ENCODE measurements at regions not wholly inside any gene's neighbourhood (a gene's known extent, or its start where the extent isn't known, plus 50 kb on each side); places are given as distances from the start of the nearest gene placed in this dataset.

DNA sequence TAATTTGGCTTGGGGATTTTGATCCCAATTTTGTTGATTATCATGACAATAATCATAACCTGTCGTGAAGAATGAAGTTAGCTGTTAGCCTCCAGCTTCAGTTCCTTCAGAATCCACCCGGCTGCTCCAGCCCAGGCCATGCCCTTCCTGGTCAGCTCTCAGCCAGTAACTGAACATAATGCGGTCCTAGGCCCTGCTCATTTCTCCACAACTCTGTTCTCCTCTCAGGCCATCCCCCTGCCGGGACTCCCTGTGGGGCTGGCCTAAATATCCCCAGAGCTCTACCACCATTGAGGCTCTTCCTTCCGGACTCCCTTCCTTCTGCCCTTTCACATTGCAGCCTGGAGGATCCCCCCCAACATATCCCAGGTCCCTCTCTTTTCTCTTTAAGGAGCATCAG, 833.4 kb upstream of the GOT2 start:
- Histone ChIP-seq H3K4me3 (no peak overlapping the region), H3K36me3 (ENCODE audit: insufficient read depth) (no peaks in the 10 kb centered on the region), H4K20me1 (replicated peaks; ENCODE audit: insufficient read depth) (no peaks in the 10 kb centered on the region), H3K4me2 (no peak overlapping the region), H3F3A (replicated peaks; ENCODE audit: low read depth) (no peaks in the 10 kb centered on the region), H2AFZ (peak overlapping the region; percentile 50; the same call in 1 of the 2 replicates), H3K79me2 (replicated peaks; ENCODE audit: insufficient read depth) (no peaks in the 10 kb centered on the region), H3K27me3 (ENCODE audit: insufficient read depth) (no peaks in the 10 kb centered on the region), H3K27ac (ENCODE audit: low read depth) (no peak overlapping the region), H3K4me1 (ENCODE audit: insufficient read depth) (peaks cover 5% of the 10 kb centered on the region; the same call in 1 of the 2 replicates), H3K9me2 (ENCODE audit: insufficient read depth) (no peaks in the 10 kb centered on the region; the same call in 1 of the 2 replicates)
- TF ChIP-seq POLR2AphosphoS5 (IDR thresholded peaks at IDR 0.05; ENCODE audit: low read depth) (no peak), NANOG (IDR thresholded peaks at IDR 0.05; ENCODE audit: borderline replicate concordance) (no peak), EZH2 (IDR thresholded peaks at IDR 0.05; ENCODE audit: low read depth, unreplicated experiment) (no peak), ZNF114 (CRISPR knock-in tag; IDR thresholded peaks at IDR 0.05) (no peak), EZH2phosphoT487 (IDR thresholded peaks at IDR 0.05; ENCODE audit: unreplicated experiment) (no peak), JUNB (IDR thresholded peaks at IDR 0.05; ENCODE audit: unreplicated experiment) (no peak)
- TF ChIP-seq, protein P1, sequence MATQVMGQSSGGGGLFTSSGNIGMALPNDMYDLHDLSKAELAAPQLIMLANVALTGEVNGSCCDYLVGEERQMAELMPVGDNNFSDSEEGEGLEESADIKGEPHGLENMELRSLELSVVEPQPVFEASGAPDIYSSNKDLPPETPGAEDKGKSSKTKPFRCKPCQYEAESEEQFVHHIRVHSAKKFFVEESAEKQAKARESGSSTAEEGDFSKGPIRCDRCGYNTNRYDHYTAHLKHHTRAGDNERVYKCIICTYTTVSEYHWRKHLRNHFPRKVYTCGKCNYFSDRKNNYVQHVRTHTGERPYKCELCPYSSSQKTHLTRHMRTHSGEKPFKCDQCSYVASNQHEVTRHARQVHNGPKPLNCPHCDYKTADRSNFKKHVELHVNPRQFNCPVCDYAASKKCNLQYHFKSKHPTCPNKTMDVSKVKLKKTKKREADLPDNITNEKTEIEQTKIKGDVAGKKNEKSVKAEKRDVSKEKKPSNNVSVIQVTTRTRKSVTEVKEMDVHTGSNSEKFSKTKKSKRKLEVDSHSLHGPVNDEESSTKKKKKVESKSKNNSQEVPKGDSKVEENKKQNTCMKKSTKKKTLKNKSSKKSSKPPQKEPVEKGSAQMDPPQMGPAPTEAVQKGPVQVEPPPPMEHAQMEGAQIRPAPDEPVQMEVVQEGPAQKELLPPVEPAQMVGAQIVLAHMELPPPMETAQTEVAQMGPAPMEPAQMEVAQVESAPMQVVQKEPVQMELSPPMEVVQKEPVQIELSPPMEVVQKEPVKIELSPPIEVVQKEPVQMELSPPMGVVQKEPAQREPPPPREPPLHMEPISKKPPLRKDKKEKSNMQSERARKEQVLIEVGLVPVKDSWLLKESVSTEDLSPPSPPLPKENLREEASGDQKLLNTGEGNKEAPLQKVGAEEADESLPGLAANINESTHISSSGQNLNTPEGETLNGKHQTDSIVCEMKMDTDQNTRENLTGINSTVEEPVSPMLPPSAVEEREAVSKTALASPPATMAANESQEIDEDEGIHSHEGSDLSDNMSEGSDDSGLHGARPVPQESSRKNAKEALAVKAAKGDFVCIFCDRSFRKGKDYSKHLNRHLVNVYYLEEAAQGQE (IDR thresholded peaks at IDR 0.05; ENCODE audit: unreplicated experiment), result no peak
- TF ChIP-seq, protein P2, sequence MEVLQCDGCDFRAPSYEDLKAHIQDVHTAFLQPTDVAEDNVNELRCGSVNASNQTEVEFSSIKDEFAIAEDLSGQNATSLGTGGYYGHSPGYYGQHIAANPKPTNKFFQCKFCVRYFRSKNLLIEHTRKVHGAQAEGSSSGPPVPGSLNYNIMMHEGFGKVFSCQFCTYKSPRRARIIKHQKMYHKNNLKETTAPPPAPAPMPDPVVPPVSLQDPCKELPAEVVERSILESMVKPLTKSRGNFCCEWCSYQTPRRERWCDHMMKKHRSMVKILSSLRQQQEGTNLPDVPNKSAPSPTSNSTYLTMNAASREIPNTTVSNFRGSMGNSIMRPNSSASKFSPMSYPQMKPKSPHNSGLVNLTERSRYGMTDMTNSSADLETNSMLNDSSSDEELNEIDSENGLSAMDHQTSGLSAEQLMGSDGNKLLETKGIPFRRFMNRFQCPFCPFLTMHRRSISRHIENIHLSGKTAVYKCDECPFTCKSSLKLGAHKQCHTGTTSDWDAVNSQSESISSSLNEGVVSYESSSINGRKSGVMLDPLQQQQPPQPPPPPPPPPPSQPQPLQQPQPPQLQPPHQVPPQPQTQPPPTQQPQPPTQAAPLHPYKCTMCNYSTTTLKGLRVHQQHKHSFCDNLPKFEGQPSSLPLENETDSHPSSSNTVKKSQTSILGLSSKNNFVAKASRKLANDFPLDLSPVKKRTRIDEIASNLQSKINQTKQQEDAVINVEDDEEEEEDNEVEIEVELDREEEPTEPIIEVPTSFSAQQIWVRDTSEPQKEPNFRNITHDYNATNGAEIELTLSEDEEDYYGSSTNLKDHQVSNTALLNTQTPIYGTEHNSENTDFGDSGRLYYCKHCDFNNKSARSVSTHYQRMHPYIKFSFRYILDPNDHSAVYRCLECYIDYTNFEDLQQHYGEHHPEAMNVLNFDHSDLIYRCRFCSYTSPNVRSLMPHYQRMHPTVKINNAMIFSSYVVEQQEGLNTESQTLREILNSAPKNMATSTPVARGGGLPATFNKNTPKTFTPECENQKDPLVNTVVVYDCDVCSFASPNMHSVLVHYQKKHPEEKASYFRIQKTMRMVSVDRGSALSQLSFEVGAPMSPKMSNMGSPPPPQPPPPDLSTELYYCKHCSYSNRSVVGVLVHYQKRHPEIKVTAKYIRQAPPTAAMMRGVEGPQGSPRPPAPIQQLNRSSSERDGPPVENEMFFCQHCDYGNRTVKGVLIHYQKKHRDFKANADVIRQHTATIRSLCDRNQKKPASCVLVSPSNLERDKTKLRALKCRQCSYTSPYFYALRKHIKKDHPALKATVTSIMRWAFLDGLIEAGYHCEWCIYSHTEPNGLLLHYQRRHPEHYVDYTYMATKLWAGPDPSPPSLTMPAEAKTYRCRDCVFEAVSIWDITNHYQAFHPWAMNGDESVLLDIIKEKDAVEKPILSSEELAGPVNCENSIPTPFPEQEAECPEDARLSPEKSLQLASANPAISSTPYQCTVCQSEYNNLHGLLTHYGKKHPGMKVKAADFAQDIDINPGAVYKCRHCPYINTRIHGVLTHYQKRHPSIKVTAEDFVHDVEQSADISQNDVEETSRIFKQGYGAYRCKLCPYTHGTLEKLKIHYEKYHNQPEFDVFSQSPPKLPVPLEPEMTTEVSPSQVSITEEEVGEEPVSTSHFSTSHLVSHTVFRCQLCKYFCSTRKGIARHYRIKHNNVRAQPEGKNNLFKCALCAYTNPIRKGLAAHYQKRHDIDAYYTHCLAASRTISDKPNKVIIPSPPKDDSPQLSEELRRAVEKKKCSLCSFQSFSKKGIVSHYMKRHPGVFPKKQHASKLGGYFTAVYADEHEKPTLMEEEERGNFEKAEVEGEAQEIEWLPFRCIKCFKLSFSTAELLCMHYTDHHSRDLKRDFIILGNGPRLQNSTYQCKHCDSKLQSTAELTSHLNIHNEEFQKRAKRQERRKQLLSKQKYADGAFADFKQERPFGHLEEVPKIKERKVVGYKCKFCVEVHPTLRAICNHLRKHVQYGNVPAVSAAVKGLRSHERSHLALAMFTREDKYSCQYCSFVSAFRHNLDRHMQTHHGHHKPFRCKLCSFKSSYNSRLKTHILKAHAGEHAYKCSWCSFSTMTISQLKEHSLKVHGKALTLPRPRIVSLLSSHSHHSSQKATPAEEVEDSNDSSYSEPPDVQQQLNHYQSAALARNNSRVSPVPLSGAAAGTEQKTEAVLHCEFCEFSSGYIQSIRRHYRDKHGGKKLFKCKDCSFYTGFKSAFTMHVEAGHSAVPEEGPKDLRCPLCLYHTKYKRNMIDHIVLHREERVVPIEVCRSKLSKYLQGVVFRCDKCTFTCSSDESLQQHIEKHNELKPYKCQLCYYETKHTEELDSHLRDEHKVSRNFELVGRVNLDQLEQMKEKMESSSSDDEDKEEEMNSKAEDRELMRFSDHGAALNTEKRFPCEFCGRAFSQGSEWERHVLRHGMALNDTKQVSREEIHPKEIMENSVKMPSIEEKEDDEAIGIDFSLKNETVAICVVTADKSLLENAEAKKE (CRISPR knock-in tag; IDR thresholded peaks at IDR 0.05), result no peak
- H3K4me1 Mint-ChIP-seq, result peaks cover 9% of the 10 kb centered on the region; the same call in 2 of the 3 replicates
- DNase-seq (ENCODE audit: low spot score) (no peak), ATAC-seq (peak; percentile 50)
- H3K27ac Mint-ChIP-seq, result no peak overlapping the region
- H3K9me3 Mint-ChIP-seq, result 0 out of 3 replicates have a peak, but pooled peaks cover 3% of the 10 kb centered on the region
- no peaks in the 10 kb centered on the region for H3K27me3 Mint-ChIP-seq (ENCODE audit: insufficient read depth, low read depth, poor library complexity)
- no peak overlapping the region for H3K4me3 Mint-ChIP-seq
- no peaks in the 10 kb centered on the region for H3K36me3 Mint-ChIP-seq (ENCODE audit: low read depth)
